ENCODE measurements at regions not wholly inside any gene's neighbourhood (a gene's known extent, or its start where the extent isn't known, plus 50 kb on each side); places are given as distances from the start of the nearest gene placed in this dataset.

DNA sequence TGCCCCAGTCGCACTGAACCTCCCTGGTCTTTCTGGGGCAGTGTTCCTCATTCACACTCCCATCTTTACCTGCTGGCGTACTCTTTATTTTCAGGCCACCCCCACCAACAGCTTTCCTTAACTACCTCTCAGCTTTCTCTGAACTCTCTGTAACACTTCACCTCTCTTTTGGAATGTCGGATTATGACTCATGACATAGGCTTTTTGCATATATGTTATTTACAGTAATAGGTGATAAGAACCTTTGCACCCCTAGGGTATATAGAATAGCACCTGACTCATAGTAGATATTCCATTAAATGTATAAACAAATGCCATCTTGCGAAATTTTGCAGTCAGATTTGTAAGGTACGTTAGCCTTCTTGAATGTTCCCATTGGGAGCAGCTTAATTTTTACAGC is 52.9 kb upstream of the MIER3 start (continued):
- TF ChIP-seq ATF4 (CRISPR knock-in tag; IDR thresholded peaks at IDR 0.05) (no peak), E2F1 (CRISPR knock-in tag; IDR thresholded peaks at IDR 0.05) (no peak), TOE1 (IDR thresholded peaks at IDR 0.05; ENCODE audit: borderline replicate concordance) (no peak), TOE1 (CRISPR knock-in tag; IDR thresholded peaks at IDR 0.05; ENCODE audit: borderline replicate concordance, low read depth) (no peak)

DNA sequence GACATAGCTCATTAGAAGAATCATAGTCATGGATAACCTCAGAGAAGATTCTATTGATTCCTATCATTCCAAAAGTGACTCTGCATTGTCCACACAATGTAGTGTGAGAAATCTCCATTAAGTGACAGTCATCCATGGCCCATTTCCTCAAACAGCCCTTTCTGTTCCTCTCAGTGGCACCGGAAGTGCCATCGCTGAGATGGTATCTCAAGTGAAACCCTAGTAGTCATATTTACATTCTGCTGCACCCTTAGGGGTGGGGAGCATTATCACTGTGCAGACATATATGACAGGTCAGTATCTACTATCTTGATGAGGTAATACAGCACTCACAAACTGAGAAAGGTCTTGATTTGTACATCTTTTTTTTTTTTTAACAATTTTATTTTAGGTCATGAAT is 55.4 kb upstream of the MIER3 start:
- no peaks in the 10 kb centered on the region for H3K4me1 ChIP-seq (replicated peaks in 1 of 2; ENCODE audit: control insufficient read depth in 2 of 2, insufficient read depth in 2 of 2, low read length in 2 of 2)
- H3K27me3 ChIP-seq (ENCODE audit: control insufficient read depth in 2 of 2, insufficient read depth in 2 of 2, low read length in 2 of 2): peaks cover 0 to 2% of the 10 kb centered on the region in 2 experiments; a peak in 3 of 5 replicates
- in situ Hi-C loops (cut with MboI): no loop called here
- no peaks in the 10 kb centered on the region for H3K9me1 ChIP-seq (ENCODE audit: control insufficient read depth, insufficient read depth, low read length)
- no peak overlapping the region for H3K9ac ChIP-seq (ENCODE audit: insufficient read depth in 1 of 2, low read depth in 2 of 2, low read length in 2 of 2)
- 0 out of 2 replicates have a peak, but pooled peaks cover 2% of the 10 kb centered on the region for H4K20me1 ChIP-seq (replicated peaks; ENCODE audit: control insufficient read depth, insufficient read depth, low read length)
- no TSS peak for BruUV-seq (replicated peaks)
- no peak overlapping the region for H3K4me2 ChIP-seq (ENCODE audit: insufficient read depth, low read length)
- ATAC-seq (no peak), DNase-seq (ENCODE audit: extremely low read depth in 1 of 4, low spot score in 3 of 4) (no peak), FAIRE-seq (no peak)
- TF ChIP-seq GABPA (tag; conservative IDR thresholded peaks at IDR 0.05; ENCODE audit: low read depth) (0 out of 2 replicates have a peak, but pooled peaks have one; percentile 21), MBD2 (IDR thresholded peaks at IDR 0.05; ENCODE audit: borderline replicate concordance, low read depth) (no peak), HNRNPL (IDR thresholded peaks at IDR 0.05; ENCODE audit: low read depth, low read length) (no peak), CREBBP (IDR thresholded peaks at IDR 0.05; ENCODE audit: low read depth, low read length) (no peak)
- 6% methylated on average over 2 of the region's 2 CpGs for WGBS (ENCODE audit: insufficient coverage, low coverage, missing lambda C conversion rate)
- H3K4me3 ChIP-seq: no peak overlapping the region
- no peaks in the 10 kb centered on the region for H3K79me2 ChIP-seq (ENCODE audit: control insufficient read depth, insufficient read depth, low read length)
- intact Hi-C loops (cut with micrococcal nuclease): no loop called here
- CTCF ChIA-PET (ENCODE audit: low intra/inter-chr PET ratio): no interaction called here
- no peak overlapping the region for H2AFZ ChIP-seq (ENCODE audit: low read depth, low read length)
- no peaks in the 10 kb centered on the region for H3K36me3 ChIP-seq (ENCODE audit: control insufficient read depth, insufficient read depth, low read length)
- POLR2A ChIA-PET: interaction anchor here (0.5 kb wide), 1 partner anchor 86 kb away, joined by 3 read pairs; no protein-coding TSS in a partner anchor
- no peaks in the 10 kb centered on the region for H3K9me3 ChIP-seq (replicated peaks; ENCODE audit: control insufficient read depth, insufficient read depth, low read depth, low read length)
- H3K27ac ChIP-seq (ENCODE audit: extremely low read depth, low read depth, low read length): no peak overlapping the region
